ENCODE measurements at regions not wholly inside any gene's neighbourhood (a gene's known extent, or its start where the extent isn't known, plus 50 kb on each side); places are given as distances from the start of the nearest gene placed in this dataset.
A peak's percentile ranks its signal among the peaks of the same experiment; 100 is the strongest.

- DNase-seq = no peak
Measured at GRCh38 chr9:129275626-129276247, 97.7 kb upstream of the IER5L start.

DNA sequence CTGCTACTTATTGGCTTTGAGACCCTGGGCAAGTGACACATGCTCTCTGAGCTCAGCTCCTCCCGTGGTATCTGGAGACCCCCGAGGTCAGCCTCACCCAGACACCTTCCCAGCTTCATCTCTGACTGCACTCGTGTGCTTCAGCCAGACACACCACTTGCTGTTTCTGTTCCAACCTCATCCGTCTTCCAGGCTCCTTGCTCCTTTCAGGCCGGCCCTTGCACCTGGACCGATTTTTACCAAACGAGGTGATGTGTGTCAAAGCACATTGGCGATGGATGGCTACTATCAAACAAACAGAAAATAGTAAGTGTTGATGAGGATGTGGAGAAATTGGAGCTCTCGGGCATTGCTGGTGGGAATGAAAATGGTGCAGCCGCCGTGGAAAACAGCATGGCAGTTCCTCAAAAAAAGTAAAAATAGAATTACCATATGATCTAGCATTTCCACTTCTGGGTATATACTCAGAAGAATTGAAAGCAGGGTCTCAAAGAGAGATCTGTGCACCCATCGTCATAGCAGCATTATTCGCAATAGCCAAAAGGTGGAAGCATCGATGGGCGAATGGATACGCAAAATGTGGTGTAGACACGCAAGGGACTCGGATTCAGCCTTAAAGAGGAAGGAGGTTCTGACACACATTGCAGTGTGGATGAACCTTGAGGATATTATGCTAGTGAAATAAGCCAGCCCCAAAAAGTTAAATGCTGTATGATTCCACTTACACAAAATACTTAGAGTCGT lies 96.1 kb upstream of the IER5L start:
- no peak for DNase-seq

DNA sequence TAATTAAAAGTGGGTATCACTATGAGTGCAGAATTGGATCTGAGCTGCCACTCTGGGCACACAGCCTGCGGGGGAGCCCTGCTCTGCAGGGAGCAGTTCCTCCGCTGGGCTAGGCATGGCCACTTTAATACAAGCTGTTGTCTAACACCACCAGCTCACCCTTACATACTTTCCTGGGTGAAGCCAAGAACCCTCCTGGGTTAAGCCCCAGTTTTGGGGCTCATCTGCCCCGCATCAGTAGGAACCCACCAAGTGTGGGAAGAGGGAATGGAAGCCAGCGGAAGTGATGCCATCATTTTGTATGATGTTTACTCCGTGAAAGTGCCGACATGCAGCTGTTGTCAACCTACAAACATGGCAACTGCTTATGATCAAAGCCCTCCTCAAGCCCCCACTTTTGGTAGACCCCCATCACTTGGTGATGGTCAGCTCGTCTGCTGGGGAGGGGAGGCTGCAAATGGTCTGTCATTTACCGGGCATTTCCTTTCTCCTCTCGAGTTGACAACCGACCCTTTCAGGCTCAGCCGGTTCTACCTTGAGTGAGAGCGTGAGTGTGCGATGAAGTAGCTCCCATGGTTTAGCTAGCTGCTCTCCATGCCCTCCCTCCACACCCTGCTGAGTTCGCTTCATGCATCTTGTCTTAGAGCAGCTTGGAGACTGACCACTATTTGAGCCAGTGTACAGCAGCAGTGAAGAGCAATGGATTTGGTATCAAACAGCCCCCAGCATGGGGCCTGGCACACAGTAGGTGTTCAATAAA lies 95.3 kb upstream of the IER5L start:
- DNase-seq = no peak

DNA sequence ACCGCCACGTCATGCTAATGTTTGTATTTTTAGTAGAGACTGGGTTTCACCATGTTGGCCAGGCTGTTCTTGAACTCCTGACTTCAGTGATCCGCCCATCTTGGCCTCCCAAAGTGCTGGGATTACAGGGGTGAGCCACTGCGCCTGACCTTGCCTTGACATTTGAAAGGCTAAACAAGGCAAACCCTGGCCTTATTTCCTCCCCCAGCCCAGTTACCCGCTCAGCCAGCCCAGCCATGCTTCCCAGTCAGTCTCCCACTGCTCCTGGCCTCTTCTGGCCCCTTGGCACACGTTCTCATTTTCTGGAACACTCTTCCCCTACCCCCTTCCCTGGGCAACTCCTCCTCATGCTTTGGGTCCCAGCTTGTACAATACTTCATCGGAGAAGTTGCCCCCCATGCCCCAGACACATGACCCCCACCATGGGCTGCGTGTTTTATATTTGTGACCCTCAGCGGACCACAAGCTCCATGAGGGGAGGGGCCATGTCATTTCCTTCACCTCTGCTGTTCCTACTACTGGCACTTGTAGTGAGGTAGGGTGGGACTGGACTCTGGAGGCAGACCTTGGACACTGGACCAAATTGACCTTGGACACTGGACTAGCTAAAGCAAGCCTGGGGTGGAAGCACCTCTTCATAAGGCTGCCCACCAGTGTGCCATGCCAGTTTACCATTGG lies 94.4 kb upstream of the IER5L start:
- DNase-seq = no peak

DNA sequence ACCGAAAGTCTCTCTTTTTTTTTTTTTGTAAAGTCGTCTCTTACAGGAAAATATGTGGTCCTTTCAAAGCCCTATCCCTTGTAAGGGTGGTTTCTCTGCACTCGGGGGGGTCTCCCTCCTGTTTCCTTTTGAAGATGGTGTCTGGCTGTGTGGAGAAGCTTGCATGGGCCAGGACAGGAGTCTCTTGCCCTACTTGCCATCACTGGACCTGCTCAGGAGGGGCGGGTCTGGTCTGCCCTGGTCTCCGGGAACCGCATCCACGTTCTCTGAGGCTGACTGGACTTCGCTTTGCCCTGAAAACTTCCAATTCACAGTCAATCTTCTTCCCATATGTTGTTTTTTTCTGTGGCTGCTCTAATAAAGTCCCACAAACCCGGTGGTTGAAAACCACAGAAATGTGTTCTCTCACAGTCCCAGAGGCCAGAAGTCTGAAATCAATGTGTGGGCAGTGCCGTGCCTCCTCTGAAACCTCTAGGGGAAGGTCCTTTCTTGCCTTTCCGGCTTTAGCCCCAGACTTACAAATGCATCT lies 92.9 kb upstream of the IER5L start:
- no peak for DNase-seq

- DNase-seq = no peak
Measured at GRCh38 chr9:129270205-129270604, 92.1 kb upstream of the IER5L start.

DNA sequence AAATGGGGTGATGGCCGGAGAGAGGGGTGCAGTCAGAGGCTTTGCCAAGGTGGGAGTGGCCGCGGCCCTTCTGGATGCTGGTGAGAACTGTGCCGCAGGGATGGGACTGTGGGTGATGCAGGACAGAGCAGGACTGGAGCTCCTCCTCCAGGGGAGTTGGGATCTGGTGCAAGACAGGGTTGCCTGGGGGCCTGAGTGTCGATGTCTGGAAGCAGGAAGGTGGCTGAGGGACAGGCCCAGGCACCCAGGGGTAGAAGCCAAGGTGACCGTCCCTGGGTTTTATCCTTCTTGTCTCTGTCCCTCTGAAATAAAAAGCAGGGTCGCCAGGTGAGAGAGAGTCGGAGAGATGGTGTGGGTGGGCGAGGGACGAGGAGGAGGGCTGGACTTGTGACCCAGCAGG lies 89.1 kb upstream of the IER5L start:
- peak; percentile 3 for DNase-seq

DNA sequence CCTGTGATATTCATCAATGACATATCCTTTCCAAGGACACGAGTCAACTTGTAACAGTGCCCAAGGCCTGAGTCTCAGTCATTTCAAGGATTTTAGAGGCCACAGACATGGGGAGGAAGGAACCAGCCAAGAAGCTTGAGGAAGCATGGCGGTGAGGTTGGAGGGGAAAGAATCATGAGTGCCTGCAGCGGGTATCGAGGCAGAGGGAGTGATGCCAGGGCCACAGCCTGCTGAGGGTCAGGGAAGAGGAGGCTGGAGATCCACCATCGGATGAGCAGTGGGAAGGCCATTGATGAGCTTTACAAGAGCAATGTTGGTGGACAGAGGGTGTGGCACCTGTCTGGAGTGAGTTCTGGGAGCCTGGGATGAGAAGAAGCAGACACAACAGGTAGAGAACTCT lies 88.5 kb upstream of the IER5L start:
- DNase-seq = no peak

GRCh38 chr9:129264388-129264787 lies 86.3 kb upstream of the IER5L start:
- no peak for DNase-seq

DNA sequence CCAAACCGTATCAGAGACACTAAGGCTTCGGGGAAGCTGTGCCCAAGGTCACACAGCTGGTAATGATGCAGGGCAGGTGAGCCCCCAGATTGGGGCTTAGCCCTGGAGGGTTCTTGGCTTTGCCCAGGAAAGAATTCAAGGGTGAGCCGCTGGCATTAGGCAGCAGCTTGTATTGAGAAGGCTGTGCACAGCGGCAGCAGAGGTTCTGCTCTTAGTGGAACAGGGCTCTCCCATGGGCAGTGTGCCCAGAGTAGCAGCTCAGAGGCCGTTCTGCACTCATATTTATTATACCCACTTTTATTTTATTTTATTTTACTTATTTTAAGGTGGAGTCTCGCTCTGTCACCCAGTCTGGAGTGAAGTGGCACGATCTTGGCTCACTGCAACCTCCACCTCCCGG lies 85.8 kb upstream of the IER5L start:
- no peak for DNase-seq

DNA sequence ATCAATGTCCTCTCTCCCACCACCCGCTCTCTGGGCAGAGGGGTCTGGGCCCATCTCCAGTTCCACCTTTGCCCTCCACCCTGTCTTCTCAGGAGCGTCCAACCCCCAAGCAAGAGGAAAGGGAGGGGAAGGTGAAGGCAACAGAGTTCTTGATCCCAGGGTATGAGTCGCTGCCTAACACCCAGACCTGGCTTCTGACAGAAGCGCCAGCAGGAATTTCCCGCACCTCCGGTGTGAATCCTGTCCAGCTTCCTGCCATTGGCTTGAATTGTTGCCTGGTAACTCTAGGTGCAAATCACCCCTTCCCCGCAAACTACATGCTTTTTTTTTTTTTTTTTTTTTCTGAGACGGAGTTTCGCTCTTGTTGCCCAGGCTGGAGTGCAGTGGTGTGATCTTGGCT lies 84.2 kb upstream of the IER5L start:
- no peak for DNase-seq

GRCh38 chr9:129259375-129259774 lies 81.3 kb upstream of the IER5L start:
- DNase-seq = no peak

DNA sequence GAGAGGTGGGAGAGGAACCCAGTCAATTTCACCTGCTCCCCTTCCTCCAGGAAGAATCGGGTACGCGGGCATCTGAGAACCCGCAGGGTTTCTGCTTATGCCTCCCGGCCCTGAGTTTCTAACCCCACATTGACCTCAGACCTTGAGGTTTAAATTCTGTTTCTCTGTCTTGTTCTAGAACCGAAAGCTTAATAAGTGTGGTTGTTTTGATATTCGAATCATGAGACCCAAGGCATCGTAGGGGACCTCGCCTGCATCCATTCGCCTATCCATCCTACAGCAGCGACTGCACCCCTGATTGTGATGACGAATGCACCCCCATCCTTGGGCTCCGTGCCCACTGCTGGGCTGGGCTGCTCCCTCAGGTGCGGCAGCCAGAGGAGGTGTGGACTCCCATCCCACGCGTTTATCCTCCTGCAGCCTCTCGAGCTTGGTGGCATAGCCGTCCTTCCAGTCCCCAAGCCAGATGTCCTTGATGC lies 80.8 kb upstream of the IER5L start:
- no peak for DNase-seq

- DNase-seq = peak; percentile 86
Measured at GRCh38 chr9:129258124-129258822, 80.2 kb upstream of the IER5L start.

- no peak for DNase-seq
Measured at GRCh38 chr9:129256959-129257713, 79.1 kb upstream of the IER5L start.

- no peak for DNase-seq
Measured at GRCh38 chr9:129254566-129255287, 76.7 kb upstream of the IER5L start.

DNA sequence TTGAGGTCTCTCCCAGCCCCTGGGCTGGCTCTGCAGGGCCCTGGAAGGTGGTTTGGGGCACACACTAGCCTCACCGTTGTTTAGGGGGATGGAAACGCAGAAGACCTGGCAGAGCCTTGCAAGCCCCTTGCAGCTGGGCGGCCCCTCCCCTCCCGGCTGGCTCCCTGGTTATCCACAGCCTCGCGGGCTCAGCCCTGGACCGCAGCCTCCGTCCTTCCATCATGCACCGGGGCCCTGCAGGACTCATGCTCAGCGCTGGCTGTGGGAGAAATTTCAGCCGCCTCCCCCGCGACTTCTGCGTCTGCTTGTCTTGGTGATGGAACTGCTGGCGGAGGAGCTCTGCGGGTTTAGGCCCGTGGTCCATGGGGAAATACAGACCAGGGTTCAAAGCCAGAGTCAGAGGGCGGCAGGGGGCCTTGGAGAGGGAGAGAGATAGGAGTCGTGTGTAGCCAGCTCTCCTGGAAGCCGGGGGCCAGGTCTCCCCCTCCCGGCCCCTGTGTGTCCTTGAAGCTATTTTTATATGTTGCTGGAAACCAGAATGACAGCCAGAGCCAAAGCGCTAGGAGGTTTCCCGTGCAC lies 75.8 kb upstream of the IER5L start:
- no peak for DNase-seq

- DNase-seq = no peak
Measured at GRCh38 chr9:129252937-129253802, 75.1 kb upstream of the IER5L start.

- no peak for DNase-seq
Measured at GRCh38 chr9:129250786-129251185, 72.7 kb upstream of the IER5L start.

All from NCI-H345 (cell line).